ENCODE measurements at regions not wholly inside any gene's neighbourhood (a gene's known extent, or its start where the extent isn't known, plus 50 kb on each side); places are given as distances from the start of the nearest gene placed in this dataset.
"Not testable (repeated sequence)": the region's sequence is repeated elsewhere in the genome, so short reads cannot be mapped to it uniquely, and the experiment has no call there.

GRCh38 chr2:109723153-109723552, 71.0 kb upstream of the RGPD5 start:
- ATAC-seq (ENCODE audit: insufficient read depth, low FRiP score) = not testable (repeated sequence)
- WGBS, 2 donors = 90 to 95% methylated on average over 3 of the region's 3 CpGs

DNA sequence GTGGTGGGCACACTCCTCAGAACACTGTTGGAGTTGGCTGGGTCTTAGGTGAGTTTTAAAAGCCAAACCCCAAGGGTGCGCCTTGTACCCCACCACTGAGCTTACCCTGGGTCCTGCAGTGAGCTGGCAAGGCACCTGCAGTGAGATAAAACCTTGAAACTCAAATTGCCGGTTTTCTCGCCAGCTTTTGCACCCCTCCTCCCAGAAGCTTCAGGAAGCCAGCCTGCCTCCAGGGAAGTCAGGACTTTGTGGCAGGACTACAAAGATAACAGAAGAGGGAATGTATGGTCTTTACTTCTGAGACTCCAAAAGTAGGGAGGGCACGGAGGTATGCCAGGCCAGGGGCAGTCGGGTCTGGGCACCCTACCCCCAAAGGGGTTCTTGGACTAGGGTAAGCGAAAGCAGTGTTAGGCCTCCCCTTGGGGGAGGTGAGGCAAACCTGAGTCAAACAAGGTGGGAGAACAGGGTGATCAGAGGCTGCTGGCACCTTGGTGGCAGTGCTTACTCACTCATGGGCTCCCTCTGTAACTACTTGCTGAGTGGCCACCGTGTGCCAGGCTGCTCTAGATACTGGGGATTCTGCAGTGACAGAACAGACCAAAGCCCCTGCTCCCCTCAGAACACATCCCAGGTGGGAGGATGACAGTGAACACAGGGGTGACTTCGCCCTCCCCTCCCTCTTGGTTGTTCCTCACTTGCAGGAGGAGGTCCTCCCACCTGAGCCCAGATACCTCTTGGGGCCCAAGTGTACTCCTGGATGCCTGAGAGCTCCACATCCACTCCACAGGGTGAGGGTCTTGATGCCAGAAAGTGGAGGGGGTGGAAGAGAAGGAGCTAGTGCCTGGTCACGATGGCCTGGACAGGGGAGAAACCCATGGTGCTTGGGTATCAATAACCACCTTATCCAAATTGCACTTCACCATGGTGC, 69.3 kb upstream of the RGPD5 start:
- ATAC-seq (ENCODE audit: insufficient read depth, low FRiP score) = no peak
- DNase-seq = no peak
- 92 to 94% methylated on average over 9 of the region's 9 CpGs for WGBS, 2 donors

More at GRCh38 chr2:109723153-109723552, 71.0 kb upstream of the RGPD5 start:
- H3K36me3 ChIP-seq (ENCODE audit: control insufficient read depth in 4 of 4, insufficient read depth in 4 of 4, low read length in 4 of 4); H3K9me3 ChIP-seq (ENCODE audit: control insufficient read depth in 4 of 4, insufficient read depth in 3 of 4, low read length in 3 of 4); H3K4me1 ChIP-seq (ENCODE audit: control insufficient read depth in 5 of 5, insufficient read depth in 5 of 5, low read length in 5 of 5); H3K4me3 ChIP-seq; H3K9ac ChIP-seq (ENCODE audit: insufficient read depth in 1 of 2, low read length in 2 of 2); H3K27ac ChIP-seq (ENCODE audit: low read depth in 1 of 2, low read length in 1 of 2); DNase-seq; H3K27me3 ChIP-seq (ENCODE audit: control insufficient read depth in 3 of 3, insufficient read depth in 3 of 3, low read length in 2 of 3): not testable (repeated sequence)

DNA sequence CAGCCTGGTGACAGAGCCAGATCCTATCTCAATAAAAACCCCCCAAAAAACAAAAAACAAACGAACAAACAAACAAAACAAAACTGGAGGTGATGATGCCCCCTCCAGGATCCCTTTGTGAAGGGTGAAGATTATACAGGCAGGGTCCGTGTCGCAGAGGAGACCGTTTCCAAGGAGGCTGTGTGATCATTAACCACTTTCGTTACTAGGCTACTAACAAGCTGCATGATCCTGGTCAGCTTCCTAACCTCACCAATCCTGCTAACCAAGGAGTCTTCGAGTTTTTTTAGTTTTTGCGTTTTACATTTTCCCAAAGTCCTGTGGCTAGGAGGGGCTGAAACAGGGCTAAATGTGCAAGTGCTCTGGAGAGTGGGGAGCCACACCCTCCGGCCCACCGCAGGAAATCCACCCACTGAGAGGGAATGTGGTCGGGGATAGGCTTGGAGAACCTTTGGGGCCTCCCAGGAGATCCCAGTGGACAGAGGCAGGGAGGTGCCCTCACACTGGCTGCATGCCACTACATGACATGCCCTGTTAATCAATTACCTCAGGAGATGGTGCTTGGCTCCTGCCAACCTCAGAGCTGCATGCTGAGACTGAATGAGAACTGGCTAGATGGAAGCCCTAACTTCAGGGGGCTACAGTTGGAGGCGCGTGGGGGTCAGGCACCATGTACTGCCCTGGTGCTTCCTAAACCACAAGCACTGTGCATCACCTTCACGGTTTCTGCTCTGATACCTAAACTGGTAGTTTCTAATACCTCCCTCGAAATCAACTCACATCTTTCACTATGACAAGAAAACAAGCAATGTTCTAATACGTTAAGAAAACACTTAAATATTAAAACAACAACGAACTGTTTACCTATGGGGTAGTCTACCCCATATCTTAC, 67.5 kb upstream of the RGPD5 start:
- H3K4me3 ChIP-seq = no peak overlapping the region
- H3K9me3 ChIP-seq (ENCODE audit: control insufficient read depth in 4 of 4, insufficient read depth in 3 of 4, low read length in 3 of 4) = peaks cover 0 to 4% (median 2%) of the 10 kb centered on the region in 4 donors
- no peaks in the 10 kb centered on the region for H3K27me3 ChIP-seq (ENCODE audit: control insufficient read depth in 3 of 3, insufficient read depth in 3 of 3, low read length in 2 of 3)
- DNase-seq (peak in 1 of 3 donors; percentile 14), ATAC-seq (ENCODE audit: insufficient read depth, low FRiP score) (no peak)
- no peak for TF ChIP-seq CTCF (IDR thresholded peaks at IDR 0.05; ENCODE audit: control extremely low read depth, extremely low read depth)
- H3K9ac ChIP-seq (ENCODE audit: insufficient read depth in 1 of 2, low read length in 2 of 2) = no peak overlapping the region
- H3K36me3 ChIP-seq (ENCODE audit: control insufficient read depth in 4 of 4, insufficient read depth in 4 of 4, low read length in 4 of 4) = no peaks in the 10 kb centered on the region
- H3K27ac ChIP-seq (ENCODE audit: low read depth in 1 of 2, low read length in 1 of 2) = no peak overlapping the region
- 81 to 90% methylated on average over 16 of the region's 16 CpGs for WGBS, 2 donors
- peaks cover 0 to 10% (median 3%) of the 10 kb centered on the region in 5 donors for H3K4me1 ChIP-seq (ENCODE audit: control insufficient read depth in 5 of 5, insufficient read depth in 5 of 5, low read length in 5 of 5)

More for the DNA sequence above, 69.3 kb upstream of the RGPD5 start:
- peaks cover 0 to 4% (median 2%) of the 10 kb centered on the region in 4 donors for H3K9me3 ChIP-seq (ENCODE audit: control insufficient read depth in 4 of 4, insufficient read depth in 3 of 4, low read length in 3 of 4)
- no peaks in the 10 kb centered on the region for H3K36me3 ChIP-seq (ENCODE audit: control insufficient read depth in 4 of 4, insufficient read depth in 4 of 4, low read length in 4 of 4)
- H3K27ac ChIP-seq (ENCODE audit: low read depth in 1 of 2, low read length in 1 of 2) = no peak overlapping the region
- H3K4me1 ChIP-seq (ENCODE audit: control insufficient read depth in 5 of 5, insufficient read depth in 5 of 5, low read length in 5 of 5) = peaks cover 0 to 10% (median 3%) of the 10 kb centered on the region in 5 donors
- TF ChIP-seq CTCF (IDR thresholded peaks at IDR 0.05; ENCODE audit: control extremely low read depth, extremely low read depth) = no peak
- no peak overlapping the region for H3K9ac ChIP-seq (ENCODE audit: insufficient read depth in 1 of 2, low read length in 2 of 2)
- H3K4me3 ChIP-seq = no peak overlapping the region
- no peaks in the 10 kb centered on the region for H3K27me3 ChIP-seq (ENCODE audit: control insufficient read depth in 3 of 3, insufficient read depth in 3 of 3, low read length in 2 of 3)

Measured in lung (tissue), 11 donors.